ENCODE measurements at regions not wholly inside any gene's neighbourhood (a gene's known extent, or its start where the extent isn't known, plus 50 kb on each side); places are given as distances from the start of the nearest gene placed in this dataset.

GRCh38 chr13:62130062-62130970 is 714.7 kb upstream of the PCDH20 start:
- H3K27ac ChIP-seq: no peak overlapping the region
- H3K27me3 ChIP-seq: no peaks in the 10 kb centered on the region
- DNase-seq (no peak), ATAC-seq (no peak)
- in situ Hi-C loops (cut with MboI; ENCODE audit: low sequenced_read_pairs in 4 of 4) (no loop called here), intact Hi-C loops (cut with DNase I; ENCODE audit: low total_unique reads) (no loop called here)
- H3K4me3 ChIP-seq: no peak overlapping the region
- no peaks in the 10 kb centered on the region for H3K36me3 ChIP-seq
- no peak for TF ChIP-seq POLR2A (IDR thresholded peaks at IDR 0.05)
- no peak for TF ChIP-seq CTCF (IDR thresholded peaks at IDR 0.05 in 4 of 5, conservative IDR thresholded peaks at IDR 0.05 in 1 of 5)
- H3K4me1 ChIP-seq: no peaks in the 10 kb centered on the region
- H3K9me3 ChIP-seq: no peaks in the 10 kb centered on the region

GRCh38 chr13:62129000-62129551 is 713.4 kb upstream of the PCDH20 start:
- H3K27me3 ChIP-seq: no peaks in the 10 kb centered on the region
- in situ Hi-C loops (cut with MboI; ENCODE audit: low sequenced_read_pairs in 4 of 4) (no loop called here), intact Hi-C loops (cut with DNase I; ENCODE audit: low total_unique reads) (no loop called here)
- H3K27ac ChIP-seq: no peak overlapping the region
- DNase-seq (no peak), ATAC-seq (no peak)
- H3K4me1 ChIP-seq: no peaks in the 10 kb centered on the region
- H3K36me3 ChIP-seq: no peaks in the 10 kb centered on the region
- TF ChIP-seq POLR2A (IDR thresholded peaks at IDR 0.05): no peak
- no peak for TF ChIP-seq CTCF (IDR thresholded peaks at IDR 0.05 in 4 of 5, conservative IDR thresholded peaks at IDR 0.05 in 1 of 5)
- H3K4me3 ChIP-seq: no peak overlapping the region
- H3K9me3 ChIP-seq: no peaks in the 10 kb centered on the region

- Histone ChIP-seq H3K27ac (no peak overlapping the region), H3K9me3 (no peaks in the 10 kb centered on the region), H3K4me3 (no peak overlapping the region), H3K4me1 (no peaks in the 10 kb centered on the region), H3K36me3 (no peaks in the 10 kb centered on the region), H3K27me3 (no peaks in the 10 kb centered on the region)
- no peak for ATAC-seq
- TF ChIP-seq CTCF (IDR thresholded peaks at IDR 0.05 in 4 of 5, conservative IDR thresholded peaks at IDR 0.05 in 1 of 5) (no peak), POLR2A (IDR thresholded peaks at IDR 0.05) (no peak)
- DNase-seq: no peak
- in situ Hi-C loops (cut with MboI; ENCODE audit: low sequenced_read_pairs in 4 of 4) (no loop called here), intact Hi-C loops (cut with DNase I; ENCODE audit: low total_unique reads) (no loop called here)
Measured at GRCh38 chr13:62126400-62126799, 710.8 kb upstream of the PCDH20 start.

- DNase-seq (no peak), ATAC-seq (no peak)
- H3K4me3 ChIP-seq: no peak overlapping the region
- TF ChIP-seq CTCF (IDR thresholded peaks at IDR 0.05 in 4 of 5, conservative IDR thresholded peaks at IDR 0.05 in 1 of 5) (no peak), POLR2A (IDR thresholded peaks at IDR 0.05) (no peak)
- in situ Hi-C loops (cut with MboI; ENCODE audit: low sequenced_read_pairs in 4 of 4) (no loop called here), intact Hi-C loops (cut with DNase I; ENCODE audit: low total_unique reads) (no loop called here)
- no peak overlapping the region for H3K27ac ChIP-seq
- no peaks in the 10 kb centered on the region for H3K4me1 ChIP-seq
- no peaks in the 10 kb centered on the region for H3K27me3 ChIP-seq
- H3K36me3 ChIP-seq: no peaks in the 10 kb centered on the region
- no peaks in the 10 kb centered on the region for H3K9me3 ChIP-seq
Measured at GRCh38 chr13:62125451-62125850, 709.8 kb upstream of the PCDH20 start.

Measured in gastrocnemius medialis (tissue), 4 donors.